GM21390 (cell line): ENCODE measurements at regions not wholly inside any gene's neighbourhood (a gene's known extent, or its start where the extent isn't known, plus 50 kb on each side); places are given as distances from the start of the nearest gene placed in this dataset.

Experiments used
- ATAC-seq: cut with Tn5 transposase; IDR thresholded peaks from one replicate; pipeline ENCODE4 v1.9.1; 2021; ENCODE audit not compliant: unreplicated experiment

GRCh38 chr1:94326329-94326728 lies 88.9 kb upstream of the ARHGAP29 start:
- ATAC-seq: no peak

- no peak for ATAC-seq
Measured at GRCh38 chr1:94325377-94326302, 88.3 kb upstream of the ARHGAP29 start.

GRCh38 chr1:94324178-94324544 lies 86.8 kb upstream of the ARHGAP29 start:
- no peak for ATAC-seq

GRCh38 chr1:94323311-94324177 lies 86.2 kb upstream of the ARHGAP29 start:
- no peak for ATAC-seq

- ATAC-seq: no peak
Measured at GRCh38 chr1:94322696-94323095, 85.3 kb upstream of the ARHGAP29 start.

- no peak for ATAC-seq
Measured at GRCh38 chr1:94321662-94322061, 84.3 kb upstream of the ARHGAP29 start.

- no peak for ATAC-seq
Measured at GRCh38 chr1:94319319-94320102, 82.1 kb upstream of the ARHGAP29 start.

- ATAC-seq: no peak
Measured at GRCh38 chr1:94318505-94319030, 81.2 kb upstream of the ARHGAP29 start.

GRCh38 chr1:94317790-94318188 lies 80.4 kb upstream of the ARHGAP29 start:
- ATAC-seq: no peak

GRCh38 chr1:94316836-94317789 lies 79.7 kb upstream of the ARHGAP29 start:
- ATAC-seq: no peak

GRCh38 chr1:94316183-94316582 lies 78.8 kb upstream of the ARHGAP29 start:
- ATAC-seq: no peak

- ATAC-seq: no peak
Measured at GRCh38 chr1:94315552-94316116, 78.2 kb upstream of the ARHGAP29 start.

GRCh38 chr1:94314222-94314858 lies 77.0 kb upstream of the ARHGAP29 start:
- no peak for ATAC-seq

GRCh38 chr1:94310570-94311270 lies 73.3 kb upstream of the ARHGAP29 start:
- ATAC-seq: no peak

- ATAC-seq: no peak
Measured at GRCh38 chr1:94309829-94310569, 72.6 kb upstream of the ARHGAP29 start.

GRCh38 chr1:94309216-94309615 lies 71.8 kb upstream of the ARHGAP29 start:
- no peak for ATAC-seq

- ATAC-seq: no peak
Measured at GRCh38 chr1:94306521-94306920, 69.1 kb upstream of the ARHGAP29 start.

GRCh38 chr1:94305704-94306103 lies 68.3 kb upstream of the ARHGAP29 start:
- no peak for ATAC-seq
